CD14-positive monocyte (primary cell): ENCODE measurements at regions not wholly inside any gene's neighbourhood (a gene's known extent, or its start where the extent isn't known, plus 50 kb on each side); places are given as distances from the start of the nearest gene placed in this dataset.

Experiments used
- DNase-seq, 3 donors: peaks; one replicate each; pipeline ENCODE4 v3.0.0-alpha.2; 2011 to 2022
- H2AFZ ChIP-seq: 2 replicates; pipeline ENCODE4 v1.6.0; 2012; ENCODE audit warnings: mild to moderate bottlenecking, low read depth, low read length, inconsistent platforms; ENCODE audit not compliant: insufficient read depth, poor library complexity, severe bottlenecking
- H3K27ac ChIP-seq, 2 donors: 1 replicate in 1 of 2; 2 replicates in 1 of 2; pipeline ENCODE4 v1.5.1; 2012 to 2013; ENCODE audit warnings: low read length in 2 of 2, control low read depth in 1 of 2, inconsistent platforms in 1 of 2, low read depth in 1 of 2, mild to moderate bottlenecking in 1 of 2
- H3K27me3 ChIP-seq, 2 donors: one replicate each; pipeline versions ENCODE4 v1.6.0 to v1.6.1; 2011 to 2013; ENCODE audit warnings: low read length in 2 of 2; ENCODE audit not compliant: control insufficient read depth in 2 of 2, insufficient read depth in 2 of 2
- H3K36me3 ChIP-seq, 2 donors: replicated peaks in 1 of 2; 1 replicate in 1 of 2; 2 replicates in 1 of 2; pipeline versions ENCODE4 v1.5.1 to v1.6.1; 2012 to 2013; ENCODE audit warnings: low read length in 2 of 2, control low read depth in 1 of 2, inconsistent platforms in 1 of 2, mild to moderate bottlenecking in 1 of 2; ENCODE audit not compliant: insufficient read depth in 2 of 2, control insufficient read depth in 1 of 2
- H3K4me1 ChIP-seq, 2 donors: 1 replicate in 1 of 2; 2 replicates in 1 of 2; pipeline versions ENCODE4 v1.5.1 to v1.6.1; 2012 to 2013; ENCODE audit warnings: low read length in 2 of 2, control low read depth in 1 of 2, inconsistent platforms in 1 of 2, mild to moderate bottlenecking in 1 of 2, moderate library complexity in 1 of 2; ENCODE audit not compliant: insufficient read depth in 2 of 2, control insufficient read depth in 1 of 2
- H3K4me2 ChIP-seq: replicated peaks from 2 replicates; pipeline ENCODE3; 2012; ENCODE audit warnings: low read length, moderate library complexity, mild to moderate bottlenecking; ENCODE audit not compliant: poor library complexity, severe bottlenecking; ENCODE audit errors: extremely low read depth
- H3K4me3 ChIP-seq, 3 experiments: fragments of 200-600 bp in 1 of 3; sonication (generic) in 1 of 3; replicated peaks in 1 of 3; 1 replicate in 2 of 3; 2 replicates in 1 of 3; pipeline ENCODE4 v1.5.1; 2011 to 2013; ENCODE audit warnings: low read length in 3 of 3, mild to moderate bottlenecking in 3 of 3, control low read depth in 2 of 3, low read depth in 2 of 3, inconsistent platforms in 1 of 3, moderate library complexity in 1 of 3
- H3K79me2 ChIP-seq: 2 replicates; pipeline ENCODE4 v1.6.0; 2012; ENCODE audit warnings: mild to moderate bottlenecking, control low read depth, inconsistent platforms, low read length, moderate library complexity; ENCODE audit not compliant: insufficient read depth
- H3K9ac ChIP-seq: 2 replicates; pipeline ENCODE4 v1.6.0; 2017; ENCODE audit warnings: low read length, mild to moderate bottlenecking; ENCODE audit not compliant: insufficient read depth, poor library complexity, severe bottlenecking
- H3K9me3 ChIP-seq, 2 donors: replicated peaks in 1 of 2; 1 replicate in 1 of 2; 2 replicates in 1 of 2; pipeline versions ENCODE4 v1.5.1 to v1.6.1; 2012 to 2013; ENCODE audit warnings: low read length in 2 of 2, control low read depth in 1 of 2; ENCODE audit not compliant: control insufficient read depth in 1 of 2, insufficient read depth in 1 of 2
- H4K20me1 ChIP-seq: 2 replicates; pipeline ENCODE4 v1.6.0; 2012; ENCODE audit warnings: mild to moderate bottlenecking, low read length, control low read depth, moderate library complexity; ENCODE audit not compliant: insufficient read depth
- H3K27ac Mint-ChIP-seq, 7 donors: one replicate each; pipeline ENCODE4 v1.8.0; 2020; ENCODE audit warnings: mild to moderate bottlenecking in 7 of 7, mixed read lengths in 7 of 7, moderate library complexity in 6 of 7, inconsistent platforms in 2 of 7
- H3K27me3 Mint-ChIP-seq, 3 donors: one replicate each; pipeline ENCODE4 v1.8.0; 2021 to 2022; ENCODE audit warnings: low read depth in 3 of 3, mild to moderate bottlenecking in 3 of 3, mixed read lengths in 3 of 3, moderate library complexity in 3 of 3, inconsistent platforms in 1 of 3
- H3K36me3 Mint-ChIP-seq, 2 donors: one replicate each; pipeline ENCODE4 v1.8.0; 2020; ENCODE audit warnings: mixed read lengths in 2 of 2, inconsistent platforms in 1 of 2, mild to moderate bottlenecking in 1 of 2
- H3K4me1 Mint-ChIP-seq: one replicate; pipeline ENCODE4 v1.8.0; 2020; ENCODE audit warnings: mild to moderate bottlenecking, mixed read lengths
- H3K4me3 Mint-ChIP-seq, 2 donors: one replicate each; pipeline ENCODE4 v1.8.0; 2020; ENCODE audit warnings: mild to moderate bottlenecking in 2 of 2, mixed read lengths in 2 of 2, moderate library complexity in 1 of 2
- H3K9me3 Mint-ChIP-seq, 7 donors: one replicate each; pipeline ENCODE4 v1.8.0; 2020 to 2022; ENCODE audit warnings: mixed read lengths in 7 of 7, mild to moderate bottlenecking in 6 of 7, moderate library complexity in 6 of 7, inconsistent platforms in 2 of 7
- CTCF ChIP-seq: fragments of 200-600 bp; IDR thresholded peaks from one replicate; pipeline ENCODE4 v1.8.0; 2022; ENCODE audit warnings: antibody characterized with exemption, mild to moderate bottlenecking
- WGBS: methylation state at CpG from one replicate; pipeline ENCODE4 v1.1.5; 2013; ENCODE audit warnings: missing lambda C conversion rate; ENCODE audit not compliant: insufficient coverage; 5-methylcytosine and 5-hydroxymethylcytosine counted together
- intact Hi-C, 2 donors: fragments of 100-400 bp; cut with micrococcal nuclease; formaldehyde crosslinking; loops; one replicate each; pipeline versions ENCODE4 v1.15.0 to v1.15.1; 2023

DNA sequence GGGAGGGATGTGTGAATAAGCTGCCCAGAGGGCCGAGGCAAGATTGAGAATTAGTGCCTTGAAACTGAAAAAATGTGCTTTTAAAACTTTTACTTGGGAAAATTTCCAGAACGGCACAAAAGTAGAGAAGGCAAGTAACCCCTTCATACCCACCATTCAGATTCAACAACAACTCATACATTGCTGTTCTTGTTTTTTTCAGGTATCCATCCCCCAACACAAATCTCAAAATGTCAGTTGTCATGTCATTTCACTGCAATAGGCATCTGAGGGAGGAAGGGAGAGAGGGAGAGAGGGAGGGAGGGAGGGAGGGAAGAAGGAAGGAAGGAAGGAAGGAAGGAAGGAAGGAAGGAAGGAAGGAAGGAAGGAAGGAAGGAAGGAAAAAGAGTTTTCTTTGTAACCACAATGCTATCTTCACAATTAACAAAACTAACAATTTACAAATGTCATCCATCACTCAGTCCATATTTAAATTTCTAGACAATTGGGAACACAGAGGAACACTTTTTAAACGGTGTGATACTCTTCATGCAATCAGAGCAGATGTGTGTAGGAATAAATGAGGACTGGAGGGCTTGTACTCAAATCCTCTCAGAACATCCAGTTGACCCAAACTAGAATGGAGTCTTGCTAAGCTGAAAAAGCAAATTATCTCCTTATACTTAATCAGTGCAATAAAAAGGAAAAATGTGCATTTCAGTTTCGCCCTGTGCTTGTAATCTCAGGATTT, 54.8 kb upstream of the ADGRG2 start:
- H3K36me3 Mint-ChIP-seq, result no peaks in the 10 kb centered on the region
- no peaks in the 10 kb centered on the region for H4K20me1 ChIP-seq
- no peak overlapping the region for H3K4me3 ChIP-seq
- no peak for DNase-seq
- H3K9ac ChIP-seq, result no peak overlapping the region
- no peaks in the 10 kb centered on the region for H3K36me3 ChIP-seq
- intact Hi-C loops, result no loop called here
- H3K79me2 ChIP-seq, result no peaks in the 10 kb centered on the region
- no peaks in the 10 kb centered on the region for H3K9me3 ChIP-seq
- WGBS, result no CpG with 5 or more reads among the region's 4 CpGs
- no peaks in the 10 kb centered on the region for H3K4me1 Mint-ChIP-seq
- no peak overlapping the region for H3K4me2 ChIP-seq
- H3K27ac ChIP-seq, result no peak overlapping the region
- H2AFZ ChIP-seq, result no peak overlapping the region
- no peaks in the 10 kb centered on the region for H3K27me3 ChIP-seq
- H3K27me3 Mint-ChIP-seq, result peaks cover 1 to 4% (median 2%) of the 10 kb centered on the region in 3 donors
- peaks cover 0 to 2% (median 0%) of the 10 kb centered on the region in 7 donors for H3K9me3 Mint-ChIP-seq
- no peak overlapping the region for H3K27ac Mint-ChIP-seq
- no peaks in the 10 kb centered on the region for H3K4me1 ChIP-seq
- TF ChIP-seq CTCF, result no peak
- no peak overlapping the region for H3K4me3 Mint-ChIP-seq

DNA sequence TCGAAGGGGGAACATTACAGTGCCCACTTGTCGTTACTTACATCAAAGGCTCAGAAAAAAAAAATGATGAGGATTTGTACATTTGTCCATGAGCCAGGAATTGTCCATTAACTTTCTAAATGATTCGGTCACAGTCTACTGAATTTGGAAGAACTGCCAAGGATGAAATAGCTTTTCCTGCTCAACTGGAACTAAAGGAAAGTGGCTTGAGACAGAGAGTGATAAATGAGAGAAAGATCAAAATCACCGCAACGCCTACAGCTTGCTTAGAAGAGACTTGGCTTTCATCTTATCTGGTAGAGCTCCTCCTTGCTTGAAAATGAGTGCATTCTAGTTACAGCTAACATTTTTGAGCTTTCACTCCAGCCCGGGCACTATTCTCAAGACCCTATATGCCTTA, 55.5 kb upstream of the ADGRG2 start:
- no peaks in the 10 kb centered on the region for H3K79me2 ChIP-seq
- WGBS, result 92% methylated on average over 2 of the region's 6 CpGs
- H3K27ac Mint-ChIP-seq, result no peak overlapping the region

More for the DNA sequence above, 55.5 kb upstream of the ADGRG2 start:
- no peak overlapping the region for H3K4me3 Mint-ChIP-seq
- Histone ChIP-seq H3K4me2 (no peak overlapping the region), H2AFZ (no peak overlapping the region), H3K4me1 (no peaks in the 10 kb centered on the region), H4K20me1 (no peaks in the 10 kb centered on the region), H3K27ac (no peak overlapping the region), H3K9me3 (no peaks in the 10 kb centered on the region), H3K36me3 (no peaks in the 10 kb centered on the region), H3K9ac (no peak overlapping the region), H3K27me3 (no peaks in the 10 kb centered on the region), H3K4me3 (no peak overlapping the region)
- no peaks in the 10 kb centered on the region for H3K4me1 Mint-ChIP-seq
- DNase-seq, result no peak
- peaks cover 0 to 2% (median 0%) of the 10 kb centered on the region in 7 donors for H3K9me3 Mint-ChIP-seq
- intact Hi-C loops, result no loop called here
- H3K36me3 Mint-ChIP-seq, result no peaks in the 10 kb centered on the region
- peaks cover 1 to 4% (median 2%) of the 10 kb centered on the region in 3 donors for H3K27me3 Mint-ChIP-seq
- TF ChIP-seq CTCF, result no peak
